ENCODE measurements at regions not wholly inside any gene's neighbourhood (a gene's known extent, or its start where the extent isn't known, plus 50 kb on each side); places are given as distances from the start of the nearest gene placed in this dataset.

- Mint-ChIP-seq H3K36me3 (ENCODE audit: low read depth) (no peaks in the 10 kb centered on the region), H3K4me3 (no peak overlapping the region), H3K9me3 (no peaks in the 10 kb centered on the region), H3K27ac (no peak overlapping the region), H3K27me3 (peaks cover 4% of the 10 kb centered on the region), H3K4me1 (ENCODE audit: low read depth) (no peaks in the 10 kb centered on the region)
- POLR2A ChIA-PET = no interaction called here
- H3K27ac ChIP-seq (ENCODE audit: low read depth in 1 of 2, low read length in 2 of 2) = no peak overlapping the region
- DNase-seq (no peak), ATAC-seq (ENCODE audit: poor library complexity) (no peak)
- TF ChIP-seq CTCF (IDR thresholded peaks at IDR 0.05) = no peak
- H3K4me1 ChIP-seq (ENCODE audit: insufficient read depth, low read length) = no peaks in the 10 kb centered on the region
- intact Hi-C loops (cut with DNase I, micrococcal nuclease) = no loop called here
- no peaks in the 10 kb centered on the region for H3K9me3 ChIP-seq (ENCODE audit: control insufficient read depth in 1 of 2, insufficient read depth in 1 of 2, low read length in 2 of 2)
- H3K27me3 ChIP-seq (ENCODE audit: control insufficient read depth in 1 of 2, insufficient read depth in 2 of 2, low read length in 2 of 2) = peaks cover 0 to 3% of the 10 kb centered on the region in 2 experiments
- CTCF ChIA-PET = no interaction called here
- H3K36me3 ChIP-seq (ENCODE audit: insufficient read depth, low read length) = no peaks in the 10 kb centered on the region
- H3K4me3 ChIP-seq (ENCODE audit: low read length) = no peak overlapping the region
Observed at GRCh38 chr5:67880511-67880805, 335.1 kb upstream of the PIK3R1 start.

GRCh38 chr5:67879620-67880510 is 335.7 kb upstream of the PIK3R1 start:
- Mint-ChIP-seq H3K4me3 (no peak overlapping the region), H3K27ac (no peak overlapping the region), H3K9me3 (no peaks in the 10 kb centered on the region), H3K4me1 (ENCODE audit: low read depth) (no peaks in the 10 kb centered on the region), H3K36me3 (ENCODE audit: low read depth) (no peaks in the 10 kb centered on the region), H3K27me3 (peaks cover 4% of the 10 kb centered on the region)
- no peak for TF ChIP-seq CTCF (IDR thresholded peaks at IDR 0.05)
- H3K36me3 ChIP-seq (ENCODE audit: insufficient read depth, low read length) = no peaks in the 10 kb centered on the region
- H3K4me3 ChIP-seq (ENCODE audit: low read length) = no peak overlapping the region
- ChIA-PET CTCF (no interaction called here), POLR2A (no interaction called here)
- no peaks in the 10 kb centered on the region for H3K4me1 ChIP-seq (ENCODE audit: insufficient read depth, low read length)
- intact Hi-C loops (cut with DNase I, micrococcal nuclease) = no loop called here
- ATAC-seq (ENCODE audit: poor library complexity) (no peak), DNase-seq (no peak)
- no peak overlapping the region for H3K27ac ChIP-seq (ENCODE audit: low read depth in 1 of 2, low read length in 2 of 2)
- peaks cover 0 to 3% of the 10 kb centered on the region in 2 experiments for H3K27me3 ChIP-seq (ENCODE audit: control insufficient read depth in 1 of 2, insufficient read depth in 2 of 2, low read length in 2 of 2)
- H3K9me3 ChIP-seq (ENCODE audit: control insufficient read depth in 1 of 2, insufficient read depth in 1 of 2, low read length in 2 of 2) = no peaks in the 10 kb centered on the region

- no peak for DNase-seq
- H3K27me3 ChIP-seq (ENCODE audit: control insufficient read depth in 1 of 2, insufficient read depth in 2 of 2, low read length in 2 of 2) = peaks cover 0 to 3% of the 10 kb centered on the region in 2 experiments
- intact Hi-C loops (cut with DNase I, micrococcal nuclease) = no loop called here
- H3K4me1 ChIP-seq (ENCODE audit: insufficient read depth, low read length) = no peaks in the 10 kb centered on the region
- H3K4me3 ChIP-seq (ENCODE audit: low read length) = no peak overlapping the region
- H3K27ac ChIP-seq (ENCODE audit: low read depth in 1 of 2, low read length in 2 of 2) = no peak overlapping the region
- ChIA-PET POLR2A (no interaction called here), CTCF (no interaction called here)
- no peak overlapping the region for H3K27ac Mint-ChIP-seq
- no peaks in the 10 kb centered on the region for H3K36me3 Mint-ChIP-seq (ENCODE audit: low read depth)
- ATAC-seq (ENCODE audit: poor library complexity) = no peak
- no peaks in the 10 kb centered on the region for H3K9me3 Mint-ChIP-seq
- H3K9me3 ChIP-seq (ENCODE audit: control insufficient read depth in 1 of 2, insufficient read depth in 1 of 2, low read length in 2 of 2) = no peaks in the 10 kb centered on the region
- no peak overlapping the region for H3K4me3 Mint-ChIP-seq
- H3K36me3 ChIP-seq (ENCODE audit: insufficient read depth, low read length) = no peaks in the 10 kb centered on the region
- TF ChIP-seq CTCF (IDR thresholded peaks at IDR 0.05) = no peak
- no peaks in the 10 kb centered on the region for H3K4me1 Mint-ChIP-seq (ENCODE audit: low read depth)
- H3K27me3 Mint-ChIP-seq = peaks cover 4% of the 10 kb centered on the region
Observed at GRCh38 chr5:67878933-67879332, 336.6 kb upstream of the PIK3R1 start.

All from CD4-positive, alpha-beta T cell (primary cell).